Muscle layer of colon (tissue), 2 donors: ENCODE measurements at regions not wholly inside any gene's neighbourhood (a gene's known extent, or its start where the extent isn't known, plus 50 kb on each side); places are given as distances from the start of the nearest gene placed in this dataset.
"Not testable (repeated sequence)": the region's sequence is repeated elsewhere in the genome, so short reads cannot be mapped to it uniquely, and the experiment has no call there.

Experiments used
- H3K27ac ChIP-seq: one replicate; pipeline ENCODE4 v1.7.0; 2013; ENCODE audit warnings: low read depth, mild to moderate bottlenecking, low read length, moderate library complexity
- H3K27me3 ChIP-seq, 2 donors: one replicate each; pipeline ENCODE4 v1.7.0; 2013; ENCODE audit warnings: low read length in 2 of 2, mild to moderate bottlenecking in 2 of 2; ENCODE audit not compliant: insufficient read depth in 2 of 2, control insufficient read depth in 1 of 2
- H3K36me3 ChIP-seq: one replicate; pipeline ENCODE4 v1.7.0; 2013; ENCODE audit warnings: mild to moderate bottlenecking, low read length; ENCODE audit not compliant: insufficient read depth
- H3K4me1 ChIP-seq: one replicate; pipeline ENCODE4 v1.7.0; 2013; ENCODE audit warnings: mild to moderate bottlenecking, low read length; ENCODE audit not compliant: insufficient read depth
- H3K4me3 ChIP-seq, 2 donors: one replicate each; pipeline ENCODE4 v1.7.0; 2013; ENCODE audit warnings: low read length in 2 of 2, low read depth in 1 of 2, mild to moderate bottlenecking in 1 of 2, moderate library complexity in 1 of 2
- H3K9ac ChIP-seq: one replicate; pipeline ENCODE4 v1.7.0; 2013; ENCODE audit warnings: low read length
- H3K9me3 ChIP-seq: one replicate; pipeline ENCODE4 v1.7.0; 2013; ENCODE audit warnings: mild to moderate bottlenecking, low read length
- donor health status: abdominal sarcoma.
- donor health status: Adenocarcinoma of cecum.

GRCh38 chrX:40222612-40223011 lies 124.9 kb upstream of the BCOR start:
- H3K27ac ChIP-seq, H3K4me3 ChIP-seq, H3K36me3 ChIP-seq, H3K4me1 ChIP-seq, H3K9ac ChIP-seq, H3K9me3 ChIP-seq, H3K27me3 ChIP-seq: not testable (repeated sequence)

GRCh38 chrX:40213092-40213491 lies 115.3 kb upstream of the BCOR start:
- Histone ChIP-seq H3K36me3 (no peaks in the 10 kb centered on the region), H3K27me3 (no peaks in the 10 kb centered on the region), H3K27ac (no peak overlapping the region), H3K9ac (no peak overlapping the region), H3K9me3 (peaks cover 7% of the 10 kb centered on the region), H3K4me1 (no peaks in the 10 kb centered on the region), H3K4me3 (no peak overlapping the region)

- H3K27ac ChIP-seq = no peak overlapping the region
- no peaks in the 10 kb centered on the region for H3K4me1 ChIP-seq
- no peak overlapping the region for H3K9ac ChIP-seq
- H3K27me3 ChIP-seq = no peaks in the 10 kb centered on the region
- H3K9me3 ChIP-seq = peaks cover 7% of the 10 kb centered on the region
- no peaks in the 10 kb centered on the region for H3K36me3 ChIP-seq
- H3K4me3 ChIP-seq = no peak overlapping the region
These were observed 112.3 kb upstream of the BCOR start for GRCh38 chrX:40209951-40210617.

- no peaks in the 10 kb centered on the region for H3K9me3 ChIP-seq
- H3K36me3 ChIP-seq = no peaks in the 10 kb centered on the region
- H3K27me3 ChIP-seq = no peaks in the 10 kb centered on the region
- no peak overlapping the region for H3K27ac ChIP-seq
- H3K9ac ChIP-seq = no peak overlapping the region
- no peak overlapping the region for H3K4me3 ChIP-seq
- H3K4me1 ChIP-seq = no peaks in the 10 kb centered on the region
These were observed 109.9 kb upstream of the BCOR start for GRCh38 chrX:40207626-40208025.

DNA sequence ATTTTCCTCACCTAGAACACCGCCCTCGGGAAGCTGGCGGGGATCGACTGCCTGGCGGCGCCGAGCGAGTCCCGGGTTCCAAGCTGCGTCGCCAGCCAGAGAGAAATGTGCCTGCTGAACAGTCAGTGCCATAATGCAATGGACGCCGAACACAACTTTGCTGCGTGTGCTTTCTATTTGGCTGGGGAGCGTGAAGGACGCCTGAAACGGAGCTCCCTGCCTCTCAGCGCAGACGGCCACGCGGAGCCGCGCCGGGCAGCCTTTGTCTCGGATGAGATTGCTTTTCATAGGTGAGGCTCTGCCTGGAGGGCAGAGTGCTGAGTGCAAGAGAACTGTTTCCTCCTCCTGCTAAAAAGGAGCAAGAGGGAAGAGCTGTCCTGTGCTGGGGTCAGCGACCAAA lies 107.7 kb upstream of the BCOR start:
- no peaks in the 10 kb centered on the region for H3K4me1 ChIP-seq
- H3K27ac ChIP-seq = no peak overlapping the region
- H3K27me3 ChIP-seq = peaks cover 0 to 6% of the 10 kb centered on the region in 2 donors
- H3K36me3 ChIP-seq = no peaks in the 10 kb centered on the region
- H3K9me3 ChIP-seq = no peaks in the 10 kb centered on the region
- no peak overlapping the region for H3K9ac ChIP-seq
- no peak overlapping the region for H3K4me3 ChIP-seq

DNA sequence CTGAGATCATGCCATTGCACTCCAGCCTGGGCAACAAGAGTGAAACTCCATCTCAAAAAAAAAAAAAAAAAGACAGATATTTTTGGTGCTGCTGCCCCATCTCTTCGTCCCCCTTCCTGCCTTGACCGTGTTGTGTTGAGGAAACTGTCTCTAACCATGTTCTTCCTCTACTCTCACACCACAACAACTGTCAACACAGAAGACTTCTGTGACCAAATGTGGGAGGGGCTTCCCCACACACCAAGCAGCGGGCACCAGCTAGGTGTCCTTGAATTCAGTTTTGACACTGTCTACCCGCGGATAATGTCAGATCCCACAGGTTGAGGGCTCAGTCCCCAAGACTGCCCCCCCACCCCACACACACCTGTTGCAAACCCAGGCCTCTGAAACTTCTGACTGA lies 104.7 kb upstream of the BCOR start:
- Histone ChIP-seq H3K27me3 (peaks cover 0 to 6% of the 10 kb centered on the region in 2 donors), H3K4me3 (no peak overlapping the region), H3K36me3 (no peaks in the 10 kb centered on the region), H3K9ac (no peak overlapping the region), H3K9me3 (no peaks in the 10 kb centered on the region), H3K27ac (no peak overlapping the region), H3K4me1 (no peaks in the 10 kb centered on the region)

DNA sequence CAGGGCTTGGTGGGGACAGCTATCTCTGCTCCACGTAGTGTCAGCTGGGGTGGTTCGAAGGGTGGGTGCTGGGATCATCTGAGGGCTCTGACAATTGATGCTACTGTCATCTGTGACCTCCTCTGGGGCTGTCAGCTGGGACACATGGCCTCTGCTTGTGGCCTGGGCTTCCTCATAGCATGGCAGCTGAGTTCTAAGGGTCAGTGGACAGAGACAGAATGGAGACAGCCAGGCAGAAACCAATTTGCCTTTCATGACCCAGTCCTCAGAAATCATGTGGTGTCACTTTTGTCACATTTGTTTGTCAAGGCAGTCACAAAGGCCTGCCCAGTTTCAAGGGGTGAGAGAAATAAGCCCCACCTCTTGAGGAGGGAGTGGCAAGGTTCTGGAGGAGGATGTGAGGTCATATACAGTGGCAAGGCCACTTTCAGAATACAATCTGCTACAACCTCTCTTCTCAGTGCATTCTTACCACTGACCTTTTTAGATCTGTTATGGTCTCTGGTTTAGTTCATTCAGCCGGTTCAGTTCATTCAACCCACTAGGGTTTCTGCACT lies 103.6 kb upstream of the BCOR start:
- H3K9me3 ChIP-seq = no peaks in the 10 kb centered on the region
- H3K36me3 ChIP-seq = no peaks in the 10 kb centered on the region
- H3K27me3 ChIP-seq = peaks cover 0 to 6% of the 10 kb centered on the region in 2 donors
- H3K4me1 ChIP-seq = no peaks in the 10 kb centered on the region
- no peak overlapping the region for H3K27ac ChIP-seq
- no peak overlapping the region for H3K4me3 ChIP-seq
- no peak overlapping the region for H3K9ac ChIP-seq

- no peak overlapping the region for H3K9ac ChIP-seq
These were observed 101.9 kb upstream of the BCOR start for GRCh38 chrX:40199704-40200103.

DNA sequence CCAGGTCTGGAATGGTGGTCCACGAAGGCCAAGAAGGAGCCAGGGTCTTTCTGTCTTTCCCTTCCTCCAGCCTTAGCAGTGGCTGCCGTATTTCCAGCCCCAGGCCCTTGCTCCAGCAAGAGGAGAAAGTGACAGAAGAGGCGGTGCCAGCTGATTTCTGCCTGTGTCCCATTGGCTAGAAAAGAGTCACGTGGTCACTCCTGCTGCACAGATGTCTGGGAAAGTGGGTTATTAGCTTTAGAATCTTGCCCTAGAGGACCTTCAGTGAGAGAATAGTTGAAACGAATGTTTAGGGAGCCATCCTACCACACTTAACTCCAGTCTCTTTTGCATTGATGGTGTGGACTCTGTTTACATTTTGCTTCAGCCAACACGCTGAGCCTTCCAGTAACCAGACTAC lies 99.3 kb upstream of the BCOR start:
- Histone ChIP-seq H3K9ac (no peak overlapping the region), H3K27ac (no peak overlapping the region), H3K27me3 (peaks cover 0 to 6% of the 10 kb centered on the region in 2 donors), H3K9me3 (no peaks in the 10 kb centered on the region), H3K36me3 (no peaks in the 10 kb centered on the region), H3K4me1 (no peaks in the 10 kb centered on the region), H3K4me3 (no peak overlapping the region)

More at GRCh38 chrX:40199704-40200103, 101.9 kb upstream of the BCOR start:
- no peaks in the 10 kb centered on the region for H3K9me3 ChIP-seq
- H3K4me3 ChIP-seq = no peak overlapping the region
- no peaks in the 10 kb centered on the region for H3K36me3 ChIP-seq
- H3K27ac ChIP-seq = no peak overlapping the region
- peaks cover 0 to 6% of the 10 kb centered on the region in 2 donors for H3K27me3 ChIP-seq
- H3K4me1 ChIP-seq = no peaks in the 10 kb centered on the region

DNA sequence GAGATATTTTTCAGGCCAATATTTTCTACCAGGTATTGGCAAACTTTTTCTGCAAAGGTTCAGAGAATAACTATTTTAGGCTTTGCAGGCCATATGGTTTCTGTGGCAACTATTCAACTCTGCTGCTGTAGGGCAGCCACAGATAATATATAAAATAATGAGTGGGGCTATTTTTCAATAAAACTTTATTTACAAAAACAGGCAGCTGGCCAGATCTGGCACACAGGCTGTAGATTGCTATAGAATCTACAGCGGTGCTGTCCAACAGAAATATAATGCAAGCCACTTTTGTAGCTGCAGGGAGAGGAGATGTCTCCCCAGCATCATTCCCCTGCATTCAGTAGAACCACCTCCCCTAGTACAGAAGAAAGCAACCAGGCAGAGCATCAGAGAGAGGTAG lies 97.6 kb upstream of the BCOR start:
- no peaks in the 10 kb centered on the region for H3K36me3 ChIP-seq
- no peak overlapping the region for H3K27ac ChIP-seq
- H3K9ac ChIP-seq = no peak overlapping the region

DNA sequence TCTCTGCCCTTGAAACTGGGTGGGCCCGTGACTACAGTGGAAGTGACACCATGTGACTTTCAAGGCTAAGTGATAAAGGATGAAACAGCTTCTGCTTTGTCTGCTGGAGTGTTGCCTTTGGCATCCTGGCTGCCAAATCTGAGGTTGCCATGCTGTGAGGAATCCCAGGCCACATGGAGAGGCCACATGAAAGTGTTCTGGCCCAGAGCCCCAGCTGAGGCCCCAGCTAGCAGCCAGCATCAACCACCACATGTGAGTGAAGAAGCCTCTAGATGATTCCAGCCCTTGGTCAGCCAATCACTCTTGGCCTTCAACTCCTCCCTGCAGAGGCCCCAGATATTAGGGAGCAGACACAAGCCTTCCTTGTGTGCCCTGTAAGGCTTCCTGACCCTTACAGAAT lies 94.4 kb upstream of the BCOR start:
- Histone ChIP-seq H3K36me3 (no peaks in the 10 kb centered on the region), H3K4me3 (no peak overlapping the region), H3K4me1 (no peaks in the 10 kb centered on the region), H3K9ac (no peak overlapping the region), H3K9me3 (no peaks in the 10 kb centered on the region), H3K27me3 (no peaks in the 10 kb centered on the region), H3K27ac (no peak overlapping the region)

More for the DNA sequence above, 97.6 kb upstream of the BCOR start:
- H3K9me3 ChIP-seq = no peaks in the 10 kb centered on the region
- H3K4me3 ChIP-seq = no peak overlapping the region
- no peaks in the 10 kb centered on the region for H3K27me3 ChIP-seq
- H3K4me1 ChIP-seq = no peaks in the 10 kb centered on the region

GRCh38 chrX:40189637-40190036 lies 91.9 kb upstream of the BCOR start:
- no peak overlapping the region for H3K27ac ChIP-seq
- no peaks in the 10 kb centered on the region for H3K9me3 ChIP-seq
- H3K27me3 ChIP-seq = no peaks in the 10 kb centered on the region
- H3K4me1 ChIP-seq = no peaks in the 10 kb centered on the region
- H3K4me3 ChIP-seq = no peak overlapping the region
- H3K9ac ChIP-seq = no peak overlapping the region
- no peaks in the 10 kb centered on the region for H3K36me3 ChIP-seq
